ENCODE measurements at regions not wholly inside any gene's neighbourhood (a gene's known extent, or its start where the extent isn't known, plus 50 kb on each side); places are given as distances from the start of the nearest gene placed in this dataset.

DNA sequence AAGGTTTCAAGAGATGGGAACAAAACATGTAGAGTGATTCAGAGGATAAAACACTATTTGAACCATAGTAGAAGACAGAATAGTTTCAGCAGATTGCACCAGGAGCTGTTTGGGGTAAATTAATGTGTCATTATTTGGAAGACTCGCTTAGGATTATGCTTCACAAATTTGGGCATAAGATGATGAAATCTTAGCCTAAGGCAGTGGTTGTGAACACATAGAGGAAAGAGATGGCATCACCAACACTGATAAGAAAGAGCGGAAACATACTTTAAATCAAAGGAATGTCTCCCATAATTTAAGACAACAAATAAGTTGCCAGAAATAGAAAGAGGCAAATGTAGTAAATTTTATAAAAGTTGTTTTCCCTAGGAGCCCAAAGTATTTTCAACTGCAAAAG lies 66.1 kb upstream of the TBCA start:
- no peak for DNase-seq

DNA sequence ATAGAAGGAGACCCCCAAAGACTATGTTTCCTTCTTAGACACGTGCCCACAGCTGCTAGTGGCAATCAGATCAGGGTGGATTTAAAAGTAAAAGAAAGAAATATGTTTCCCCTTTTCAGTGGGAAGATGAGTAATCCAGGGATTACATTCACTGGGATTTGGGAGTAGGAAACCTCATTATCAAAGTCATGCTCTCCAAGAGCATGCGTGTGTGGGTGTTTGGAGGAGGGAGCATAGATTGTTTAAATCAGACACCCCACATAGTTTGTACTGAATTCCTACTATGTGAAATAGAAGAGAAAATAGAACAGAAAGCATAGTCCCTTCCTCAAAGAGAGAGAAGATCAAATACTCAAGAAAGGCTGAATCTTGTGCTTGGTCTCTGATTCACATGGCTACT lies 65.5 kb upstream of the TBCA start:
- no peak for DNase-seq

DNA sequence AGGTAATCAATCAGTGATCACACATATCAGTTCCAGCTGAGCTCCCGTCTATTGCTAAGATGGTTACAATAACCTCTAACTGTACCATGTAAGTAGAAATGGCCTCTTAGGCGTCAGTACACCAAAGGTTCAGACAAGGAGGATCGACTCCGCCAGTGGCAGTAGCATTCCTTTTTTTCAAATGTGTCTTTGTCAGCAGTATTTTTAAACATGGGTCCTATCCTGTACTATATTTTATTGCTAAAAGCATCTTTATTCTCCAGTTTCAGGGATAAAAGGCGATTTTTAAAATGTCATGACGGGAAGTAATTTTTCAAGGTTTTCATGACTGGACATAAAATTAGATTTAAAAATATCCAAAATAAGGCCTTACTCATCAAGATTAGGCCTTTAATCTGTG lies 64.8 kb upstream of the TBCA start:
- no peak for DNase-seq

DNA sequence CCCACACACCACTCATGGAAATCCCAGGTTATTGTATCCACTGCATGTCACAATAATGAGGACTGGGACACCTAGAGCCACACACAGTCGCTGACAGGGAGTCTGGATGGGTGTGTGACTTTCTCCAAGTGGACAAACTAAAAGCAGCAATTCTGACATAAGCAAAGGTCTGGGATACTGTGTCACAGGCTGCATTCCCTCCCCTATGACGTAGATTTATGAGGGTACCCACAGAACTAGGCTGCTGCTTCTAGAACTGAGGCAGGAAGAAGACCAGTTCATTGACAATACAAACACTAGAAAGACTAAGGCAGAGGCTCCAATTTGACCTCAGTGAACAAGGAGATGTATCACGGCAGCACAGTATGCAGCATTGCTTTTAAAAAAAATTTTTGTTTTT lies 63.6 kb upstream of the TBCA start:
- no peak for DNase-seq

DNA sequence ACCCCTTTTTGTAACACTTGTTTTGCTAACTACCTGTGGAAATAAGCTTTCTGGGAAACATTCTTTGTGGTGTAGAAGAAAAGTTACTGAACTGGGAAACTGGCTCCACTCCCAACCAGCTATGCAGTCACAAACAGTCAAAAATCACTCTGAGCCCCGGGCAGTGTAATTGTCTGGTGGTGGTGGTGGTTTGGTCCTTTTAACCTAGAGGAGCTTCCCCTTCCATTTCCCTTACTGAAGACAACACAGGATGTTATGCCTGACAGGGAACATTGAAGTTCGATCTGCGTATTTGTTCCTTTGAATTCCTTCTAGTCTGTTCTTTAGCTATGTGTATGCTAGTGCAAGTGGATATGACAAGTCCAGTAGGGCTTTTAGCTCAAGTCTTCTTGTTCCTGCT lies 56.8 kb upstream of the TBCA start:
- no peak for DNase-seq

DNA sequence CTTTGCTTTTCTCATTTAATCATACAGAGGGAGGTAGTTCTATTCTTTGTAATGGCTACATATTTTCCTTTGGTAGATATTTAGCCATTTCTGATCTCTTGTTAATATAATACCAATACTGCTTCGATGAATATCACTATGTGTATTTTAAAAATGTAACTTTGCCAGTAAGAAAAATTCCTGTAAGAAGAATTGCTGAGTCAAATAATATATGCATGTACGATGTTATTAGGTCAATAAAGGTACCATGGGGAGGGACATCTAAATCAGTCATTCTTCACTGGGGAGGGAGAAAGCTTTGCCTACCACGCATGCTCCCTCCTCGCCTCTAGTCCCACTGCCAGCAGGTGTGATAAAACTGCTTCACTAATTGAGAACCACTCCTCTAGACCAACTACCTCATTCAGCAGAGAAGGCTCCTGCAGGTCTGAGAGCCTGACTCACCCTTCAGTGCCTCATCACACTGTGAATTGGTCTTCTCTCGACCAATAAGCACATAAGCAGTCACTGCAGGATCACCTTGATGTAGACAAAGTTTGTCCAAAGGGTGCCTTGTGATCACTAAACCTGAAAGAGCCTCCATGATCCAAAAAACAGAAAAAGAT lies 56.1 kb upstream of the TBCA start:
- no peak for DNase-seq

DNA sequence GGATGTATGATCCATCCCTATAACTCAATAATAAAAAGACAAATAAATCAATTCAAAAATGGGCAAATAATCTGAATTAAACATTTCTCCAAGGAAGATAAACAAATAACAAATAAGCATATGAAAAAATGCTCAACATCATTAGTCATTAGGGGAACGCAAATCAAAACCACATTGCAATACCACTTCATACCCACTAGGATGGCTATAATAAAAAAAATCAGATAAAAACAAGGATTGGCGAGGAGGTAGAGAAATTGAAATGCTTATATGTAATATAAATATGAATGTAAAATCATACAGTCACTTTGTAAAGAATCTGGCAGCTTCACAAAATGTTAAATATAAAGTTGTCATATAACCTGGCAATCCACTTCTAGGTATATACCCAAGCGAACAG lies 52.3 kb upstream of the TBCA start:
- DNase-seq, result no peak

All from stimulated activated CD4-positive, alpha-beta T cell treated with anti-CD3 and anti-CD28 coated beads, Interleukin-2, amount 100 ng/mL, for 24 hours (primary cell).